Bronchial epithelial cell (primary cell): ENCODE measurements at regions not wholly inside any gene's neighbourhood (a gene's known extent, or its start where the extent isn't known, plus 50 kb on each side); places are given as distances from the start of the nearest gene placed in this dataset.
A peak's percentile ranks its signal among the peaks of the same experiment; 100 is the strongest.

Experiments
- DNase-seq: peaks from one replicate; pipeline ENCODE4 v3.0.0-alpha.2; 2010; ENCODE audit warnings: low read depth
- FAIRE-seq: peaks from 2 replicates; lab custom pipeline; 2011; peaks lifted over from hg19 to GRCh38; lab: Jason Lieb, UNC
- H3K27me3 ChIP-seq: 2 replicates; pipeline ENCODE4 v1.5.1; 2011; ENCODE audit warnings: low read length; ENCODE audit not compliant: control insufficient read depth, insufficient read depth
- H3K36me3 ChIP-seq: 2 replicates; pipeline ENCODE4 v1.5.1; 2011; ENCODE audit warnings: low read length; ENCODE audit not compliant: control insufficient read depth, insufficient read depth
- H3K4me3 ChIP-seq: 2 replicates; pipeline ENCODE4 v1.5.1; 2011; ENCODE audit warnings: mild to moderate bottlenecking, low read depth, low read length, control low read depth
- TF ChIP-seq, protein P1 (sequence below): IDR thresholded peaks from 2 replicates; pipeline ENCODE4 v1.5.1; 2011; ENCODE audit warnings: mild to moderate bottlenecking, moderate library complexity, low read length, control low read depth, inconsistent platforms; ENCODE audit not compliant: insufficient read depth, severe bottlenecking

DNA sequence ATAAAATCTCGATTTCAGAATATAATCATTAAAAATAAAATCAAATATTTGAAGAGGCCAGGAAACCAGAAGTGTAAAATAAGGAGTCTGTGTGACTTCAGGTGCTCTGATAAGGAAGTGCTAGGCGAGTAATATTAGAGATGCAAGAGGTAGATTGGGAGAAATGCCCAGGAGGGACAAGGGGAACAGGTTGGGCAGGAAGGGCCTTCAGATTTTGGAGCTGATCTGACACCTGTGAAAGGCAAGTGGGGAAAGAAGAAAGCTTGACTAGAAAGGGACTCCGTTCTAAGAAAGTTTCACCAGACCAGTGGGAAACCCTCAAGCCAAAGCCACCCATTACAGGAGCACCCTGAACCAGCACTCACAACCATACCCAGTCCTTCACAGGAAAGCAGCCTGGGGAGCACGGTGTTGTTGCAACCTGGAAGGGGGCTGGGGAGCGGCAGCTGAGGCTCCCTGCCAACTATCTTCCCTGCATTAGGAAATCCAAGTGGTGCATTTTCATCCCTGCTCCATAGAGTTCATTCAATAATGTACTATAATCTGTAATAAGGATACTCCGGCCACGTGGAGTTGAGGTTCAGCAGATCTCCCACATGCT, 57.5 kb upstream of the GREB1L start:
- peak; percentile 3 for DNase-seq
- no peaks in the 10 kb centered on the region for H3K36me3 ChIP-seq
- H3K27me3 ChIP-seq: no peaks in the 10 kb centered on the region
- no peak overlapping the region for H3K4me3 ChIP-seq
- FAIRE-seq: peak; percentile 13
- TF ChIP-seq, protein P1, sequence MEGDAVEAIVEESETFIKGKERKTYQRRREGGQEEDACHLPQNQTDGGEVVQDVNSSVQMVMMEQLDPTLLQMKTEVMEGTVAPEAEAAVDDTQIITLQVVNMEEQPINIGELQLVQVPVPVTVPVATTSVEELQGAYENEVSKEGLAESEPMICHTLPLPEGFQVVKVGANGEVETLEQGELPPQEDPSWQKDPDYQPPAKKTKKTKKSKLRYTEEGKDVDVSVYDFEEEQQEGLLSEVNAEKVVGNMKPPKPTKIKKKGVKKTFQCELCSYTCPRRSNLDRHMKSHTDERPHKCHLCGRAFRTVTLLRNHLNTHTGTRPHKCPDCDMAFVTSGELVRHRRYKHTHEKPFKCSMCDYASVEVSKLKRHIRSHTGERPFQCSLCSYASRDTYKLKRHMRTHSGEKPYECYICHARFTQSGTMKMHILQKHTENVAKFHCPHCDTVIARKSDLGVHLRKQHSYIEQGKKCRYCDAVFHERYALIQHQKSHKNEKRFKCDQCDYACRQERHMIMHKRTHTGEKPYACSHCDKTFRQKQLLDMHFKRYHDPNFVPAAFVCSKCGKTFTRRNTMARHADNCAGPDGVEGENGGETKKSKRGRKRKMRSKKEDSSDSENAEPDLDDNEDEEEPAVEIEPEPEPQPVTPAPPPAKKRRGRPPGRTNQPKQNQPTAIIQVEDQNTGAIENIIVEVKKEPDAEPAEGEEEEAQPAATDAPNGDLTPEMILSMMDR: no peak

DNA sequence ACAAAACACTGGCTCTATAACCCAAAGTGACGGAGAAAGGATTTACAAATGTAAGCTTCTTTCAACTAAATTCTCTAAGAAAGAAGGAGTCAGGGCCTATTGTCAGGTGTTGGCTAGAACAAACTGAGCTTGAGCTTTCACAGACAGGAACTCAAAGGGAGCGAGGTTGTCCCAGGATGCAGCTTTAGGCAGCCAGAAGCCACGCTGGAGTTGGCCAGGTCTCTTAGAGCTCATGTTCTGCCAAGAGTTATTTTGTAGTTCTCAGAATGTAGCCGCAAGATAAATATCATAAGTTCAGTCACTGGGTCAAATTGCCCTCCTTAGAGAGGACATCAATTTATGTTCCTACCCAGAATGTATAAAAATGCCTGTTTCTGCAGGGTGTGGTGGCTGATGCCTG, 54.1 kb upstream of the GREB1L start:
- Histone ChIP-seq H3K27me3 (no peaks in the 10 kb centered on the region), H3K36me3 (no peaks in the 10 kb centered on the region), H3K4me3 (no peak overlapping the region)
- DNase-seq (no peak), FAIRE-seq (no peak)
- TF ChIP-seq, protein P1: no peak

DNA sequence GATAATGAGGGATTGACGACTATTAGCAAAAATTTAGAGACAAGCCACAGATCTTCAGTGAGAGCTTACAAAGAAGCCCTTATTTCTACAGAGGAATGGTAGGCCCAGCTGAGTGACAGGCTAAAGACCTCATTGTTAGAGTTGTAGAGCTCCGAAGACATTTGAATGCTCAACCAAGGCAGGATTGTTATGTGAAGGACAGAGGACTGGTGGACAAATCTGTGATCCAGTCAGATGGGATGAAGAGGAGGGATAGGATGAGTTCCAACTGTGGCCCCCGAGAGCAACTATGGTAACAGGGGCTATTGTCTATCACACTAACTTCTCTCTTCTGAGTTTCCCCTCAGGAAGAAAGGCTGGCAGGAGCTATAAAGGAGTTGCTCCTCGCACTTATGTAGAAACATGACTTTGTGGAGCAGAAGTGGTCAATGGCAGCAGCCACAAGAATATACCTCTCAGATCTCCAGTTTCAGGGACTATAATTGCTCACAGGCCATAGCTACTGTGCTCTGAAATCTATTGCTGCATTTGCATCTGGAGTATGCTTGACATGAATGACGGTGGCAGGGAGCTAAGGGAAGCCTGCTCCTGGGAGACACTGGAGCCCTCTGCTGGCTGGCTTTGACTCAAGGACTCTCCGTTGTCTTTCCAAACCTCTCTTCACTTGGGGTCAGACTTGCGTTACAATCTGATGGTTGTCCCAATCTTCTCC, 50.3 kb upstream of the GREB1L start:
- TF ChIP-seq, protein P1: peak; percentile 92
- H3K36me3 ChIP-seq: no peaks in the 10 kb centered on the region
- H3K27me3 ChIP-seq: no peaks in the 10 kb centered on the region
- H3K4me3 ChIP-seq: no peak overlapping the region
- DNase-seq: peak; percentile 55
- FAIRE-seq: no peak
